Testis (tissue), 2 donors: ENCODE measurements at regions not wholly inside any gene's neighbourhood (a gene's known extent, or its start where the extent isn't known, plus 50 kb on each side); places are given as distances from the start of the nearest gene placed in this dataset.

Source experiments
- CTCF ChIP-seq, 3 experiments: fragments of 450-650 bp in 2 of 3; fragments of 200-600 bp in 1 of 3; sonication (generic) in 1 of 3; IDR thresholded peaks; one replicate each; pipeline ENCODE4 v1.5.1; 2016 to 2019; ENCODE audit warnings: antibody characterized with exemption in 3 of 3, mild to moderate bottlenecking in 2 of 3, moderate library complexity in 1 of 3
- POLR2A ChIP-seq: fragments of 450-650 bp; IDR thresholded peaks from one replicate; pipeline ENCODE4 v1.6.1; 2017; ENCODE audit warnings: antibody characterized with exemption, mild to moderate bottlenecking, moderate library complexity

DNA sequence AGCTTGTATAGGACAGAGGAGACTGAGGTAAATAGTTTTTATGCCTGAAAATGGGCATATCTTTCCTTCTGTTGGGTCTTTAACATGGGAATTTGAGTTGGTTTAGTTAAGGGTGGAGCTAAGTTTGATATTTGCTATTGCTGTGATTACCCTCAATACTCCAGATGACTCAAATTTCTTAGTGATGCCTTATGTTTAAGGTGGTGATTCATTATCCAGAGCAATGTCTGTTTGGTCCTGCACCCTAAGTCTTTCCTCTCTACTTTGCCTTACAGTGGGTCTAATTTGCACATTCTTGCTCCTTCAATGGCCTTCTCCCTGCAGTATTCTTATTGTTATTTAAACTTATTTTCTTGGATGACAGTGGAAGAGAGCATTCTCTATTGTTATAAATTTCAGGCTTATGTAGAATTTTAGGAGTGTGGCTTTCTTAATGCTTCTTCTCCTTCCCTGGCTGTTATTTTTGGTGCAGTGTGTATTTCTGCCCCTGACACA is 312.9 kb upstream of the RPS23 start:
- no peak for TF ChIP-seq CTCF (IDR thresholded peaks at IDR 0.05)
- no peak for TF ChIP-seq POLR2A
